Stimulated activated CD4-positive, alpha-beta T cell treated with anti-CD3 and anti-CD28 coated beads, Interleukin-4, amount 100 ng/mL, for 48 hours (primary cell): ENCODE measurements at regions not wholly inside any gene's neighbourhood (a gene's known extent, or its start where the extent isn't known, plus 50 kb on each side); places are given as distances from the start of the nearest gene placed in this dataset.

Experiments used
- DNase-seq, 2 donors: peaks; one replicate each; pipeline ENCODE4 v3.0.0-alpha.2; 2020; ENCODE audit warnings: low read depth in 2 of 2

GRCh38 chr6:150712505-150713252 is 113.0 kb downstream of the PLEKHG1 start:
- no peak for DNase-seq

- DNase-seq = no peak
These were observed 113.8 kb downstream of the PLEKHG1 start for GRCh38 chr6:150713487-150713886.

- DNase-seq = no peak
These were observed 114.2 kb downstream of the PLEKHG1 start for GRCh38 chr6:150713931-150714330.

- no peak for DNase-seq
These were observed 115.4 kb downstream of the PLEKHG1 start for GRCh38 chr6:150715133-150715532.

- no peak for DNase-seq
These were observed 117.7 kb downstream of the PLEKHG1 start for GRCh38 chr6:150717419-150717818.

- no peak for DNase-seq
These were observed 119.5 kb downstream of the PLEKHG1 start for GRCh38 chr6:150719099-150719766.

GRCh38 chr6:150719831-150720230 is 120.1 kb downstream of the PLEKHG1 start:
- no peak for DNase-seq

- no peak for DNase-seq
These were observed 121.1 kb downstream of the PLEKHG1 start for GRCh38 chr6:150720774-150721233.

GRCh38 chr6:150721418-150722266 is 122.0 kb downstream of the PLEKHG1 start:
- no peak for DNase-seq

GRCh38 chr6:150722614-150723344 is 123.1 kb downstream of the PLEKHG1 start:
- DNase-seq = no peak

GRCh38 chr6:150723345-150723658 is 123.6 kb downstream of the PLEKHG1 start:
- DNase-seq = no peak

- no peak for DNase-seq
These were observed 124.2 kb downstream of the PLEKHG1 start for GRCh38 chr6:150723857-150724256.

- no peak for DNase-seq
These were observed 126.1 kb downstream of the PLEKHG1 start for GRCh38 chr6:150725795-150726194.

GRCh38 chr6:150729188-150729748 is 129.6 kb downstream of the PLEKHG1 start:
- no peak for DNase-seq

- no peak for DNase-seq
These were observed 131.2 kb downstream of the PLEKHG1 start for GRCh38 chr6:150730801-150731457.

GRCh38 chr6:150732765-150733539 is 132.6 kb upstream of the MTHFD1L start:
- no peak for DNase-seq

- DNase-seq = no peak
These were observed 131.8 kb upstream of the MTHFD1L start for GRCh38 chr6:150733726-150734125.

GRCh38 chr6:150734235-150734634 is 131.3 kb upstream of the MTHFD1L start:
- no peak for DNase-seq

GRCh38 chr6:150735341-150735851 is 130.1 kb upstream of the MTHFD1L start:
- DNase-seq = no peak

GRCh38 chr6:150738092-150738629 is 127.3 kb upstream of the MTHFD1L start:
- no peak for DNase-seq
